Stimulated activated CD4-positive, alpha-beta T cell treated with anti-CD3 and anti-CD28 coated beads, TNF-alpha, amount 100 ng/mL, for 24 hours (primary cell): ENCODE measurements at regions not wholly inside any gene's neighbourhood (a gene's known extent, or its start where the extent isn't known, plus 50 kb on each side); places are given as distances from the start of the nearest gene placed in this dataset.

ENCODE experiments used
- DNase-seq, 3 experiments: peaks; one replicate each; pipeline ENCODE4 v3.0.0-alpha.2; 2020; ENCODE audit warnings: low read depth in 3 of 3

- no peak for DNase-seq
Measured at GRCh38 chr4:108333353-108333942, 164.7 kb upstream of the LEF1 start.

- no peak for DNase-seq
Measured at GRCh38 chr4:108331905-108332632, 163.3 kb upstream of the LEF1 start.

- no peak for DNase-seq
Measured at GRCh38 chr4:108328383-108328732, 159.6 kb upstream of the LEF1 start.

- DNase-seq: no peak
Measured at GRCh38 chr4:108327642-108328382, 159.1 kb upstream of the LEF1 start.

GRCh38 chr4:108325561-108325960 is 156.8 kb upstream of the LEF1 start:
- no peak for DNase-seq

- DNase-seq: no peak
Measured at GRCh38 chr4:108324450-108324849, 155.7 kb upstream of the LEF1 start.

- DNase-seq: no peak
Measured at GRCh38 chr4:108322497-108322896, 153.8 kb upstream of the LEF1 start.

GRCh38 chr4:108320061-108320460 is 151.3 kb upstream of the LEF1 start:
- no peak for DNase-seq

- no peak for DNase-seq
Measured at GRCh38 chr4:108317377-108317776, 148.6 kb upstream of the LEF1 start.

GRCh38 chr4:108315694-108316093 is 147.0 kb upstream of the LEF1 start:
- DNase-seq: no peak

- DNase-seq: no peak
Measured at GRCh38 chr4:108314900-108315589, 146.3 kb upstream of the LEF1 start.

GRCh38 chr4:108313546-108314339 is 145.0 kb upstream of the LEF1 start:
- no peak for DNase-seq

- no peak for DNase-seq
Measured at GRCh38 chr4:108311313-108311712, 142.6 kb upstream of the LEF1 start.

- DNase-seq: no peak
Measured at GRCh38 chr4:108303488-108304177, 134.9 kb upstream of the LEF1 start.

GRCh38 chr4:108301545-108302251 is 133.0 kb upstream of the LEF1 start:
- DNase-seq: no peak

- DNase-seq: no peak
Measured at GRCh38 chr4:108297605-108298004, 128.9 kb upstream of the LEF1 start.

GRCh38 chr4:108292229-108292628 is 123.5 kb upstream of the LEF1 start:
- no peak for DNase-seq

GRCh38 chr4:108291137-108291536 is 122.4 kb upstream of the LEF1 start:
- DNase-seq: no peak

GRCh38 chr4:108287834-108288413 is 119.2 kb upstream of the LEF1 start:
- DNase-seq: no peak

- no peak for DNase-seq
Measured at GRCh38 chr4:108280072-108280471, 111.3 kb upstream of the LEF1 start.
